Osteocyte (in vitro differentiated cells): ENCODE measurements at regions not wholly inside any gene's neighbourhood (a gene's known extent, or its start where the extent isn't known, plus 50 kb on each side); places are given as distances from the start of the nearest gene placed in this dataset.

Source experiments
- DNase-seq: peaks from one replicate; pipeline ENCODE4 v3.0.0; 2021; ENCODE audit warnings: mixed read lengths; ENCODE audit not compliant: unreplicated experiment; ENCODE audit errors: extremely low spot score
- H3K27ac Mint-ChIP-seq: one replicate; pipeline ENCODE4 v1.8.0; 2021; ENCODE audit warnings: mild to moderate bottlenecking, mixed read lengths; ENCODE audit not compliant: unreplicated experiment
- H3K27me3 Mint-ChIP-seq: one replicate; pipeline ENCODE4 v1.8.0; 2021; ENCODE audit warnings: mixed read lengths; ENCODE audit not compliant: unreplicated experiment
- H3K36me3 Mint-ChIP-seq: one replicate; pipeline ENCODE4 v1.8.0; 2021; ENCODE audit warnings: mixed read lengths; ENCODE audit not compliant: unreplicated experiment
- H3K4me1 Mint-ChIP-seq: one replicate; pipeline ENCODE4 v1.8.0; 2021; ENCODE audit warnings: mixed read lengths; ENCODE audit not compliant: unreplicated experiment
- H3K4me3 Mint-ChIP-seq: one replicate; pipeline ENCODE4 v1.8.0; 2021; ENCODE audit warnings: mild to moderate bottlenecking, moderate library complexity, mixed read lengths; ENCODE audit not compliant: unreplicated experiment
- H3K9me3 Mint-ChIP-seq: one replicate; pipeline ENCODE4 v1.8.0; 2021; ENCODE audit warnings: mixed read lengths; ENCODE audit not compliant: unreplicated experiment
- CTCF ChIP-seq: fragments of 200-600 bp; sonication (generic); IDR thresholded peaks from 2 replicates; pipeline ENCODE4 v1.5.0; 2021; ENCODE audit warnings: antibody characterized with exemption, mild to moderate bottlenecking, moderate library complexity

GRCh38 chr5:142466195-142466971 is 141.6 kb upstream of the SPRY4 start:
- peaks cover 4% of the 10 kb centered on the region for H3K4me1 Mint-ChIP-seq
- H3K36me3 Mint-ChIP-seq = no peaks in the 10 kb centered on the region
- H3K27me3 Mint-ChIP-seq = no peaks in the 10 kb centered on the region
- no peak overlapping the region for H3K4me3 Mint-ChIP-seq
- no peaks in the 10 kb centered on the region for H3K9me3 Mint-ChIP-seq
- DNase-seq = no peak
- no peak overlapping the region for H3K27ac Mint-ChIP-seq
- no peak for TF ChIP-seq CTCF

GRCh38 chr5:142465476-142465875 is 140.7 kb upstream of the SPRY4 start:
- Mint-ChIP-seq H3K27me3 (no peaks in the 10 kb centered on the region), H3K4me1 (peaks cover 4% of the 10 kb centered on the region), H3K27ac (no peak overlapping the region), H3K4me3 (no peak overlapping the region), H3K36me3 (no peaks in the 10 kb centered on the region), H3K9me3 (no peaks in the 10 kb centered on the region)
- no peak for TF ChIP-seq CTCF
- DNase-seq = no peak

GRCh38 chr5:142463904-142464303 is 139.1 kb upstream of the SPRY4 start:
- H3K36me3 Mint-ChIP-seq = no peaks in the 10 kb centered on the region
- peaks cover under 1% of the 10 kb centered on the region for H3K27me3 Mint-ChIP-seq
- no peak overlapping the region for H3K4me3 Mint-ChIP-seq
- no peak overlapping the region for H3K27ac Mint-ChIP-seq
- H3K9me3 Mint-ChIP-seq = no peaks in the 10 kb centered on the region
- TF ChIP-seq CTCF = no peak
- no peak for DNase-seq
- H3K4me1 Mint-ChIP-seq = peaks cover 4% of the 10 kb centered on the region

GRCh38 chr5:142461028-142461590 is 136.3 kb upstream of the SPRY4 start:
- Mint-ChIP-seq H3K4me1 (no peaks in the 10 kb centered on the region), H3K27ac (no peak overlapping the region), H3K36me3 (no peaks in the 10 kb centered on the region), H3K9me3 (no peaks in the 10 kb centered on the region), H3K4me3 (no peak overlapping the region), H3K27me3 (peaks cover 3% of the 10 kb centered on the region)
- TF ChIP-seq CTCF = no peak
- DNase-seq = no peak

- H3K36me3 Mint-ChIP-seq = no peaks in the 10 kb centered on the region
- no peaks in the 10 kb centered on the region for H3K9me3 Mint-ChIP-seq
- H3K4me3 Mint-ChIP-seq = no peak overlapping the region
- H3K27ac Mint-ChIP-seq = no peak overlapping the region
- no peaks in the 10 kb centered on the region for H3K4me1 Mint-ChIP-seq
- no peak for TF ChIP-seq CTCF
- no peak for DNase-seq
- peaks cover 3% of the 10 kb centered on the region for H3K27me3 Mint-ChIP-seq
These were observed 134.4 kb upstream of the SPRY4 start for GRCh38 chr5:142459209-142459608.
